Adrenal gland (tissue), 9 donors: ENCODE measurements at regions not wholly inside any gene's neighbourhood (a gene's known extent, or its start where the extent isn't known, plus 50 kb on each side); places are given as distances from the start of the nearest gene placed in this dataset.

Source experiments
- DNase-seq, 7 donors: peaks; one replicate each; pipeline ENCODE4 v3.0.0-alpha.2; 2019 to 2020
- H3K27ac ChIP-seq, 5 donors: fragments of 200-600 bp; sonication (generic) in 4 of 5; 1 replicate in 3 of 5; 2 replicates in 2 of 5; pipeline versions ENCODE4 v1.5.1 to v1.8.0; 2016 to 2020; ENCODE audit warnings: mild to moderate bottlenecking in 1 of 5
- H3K27me3 ChIP-seq: fragments of 200-600 bp; 2 replicates; pipeline ENCODE4 v1.8.0; 2021
- H3K36me3 ChIP-seq, 2 donors: fragments of 200-600 bp; replicated peaks in 1 of 2; 1 replicate in 1 of 2; 2 replicates in 1 of 2; pipeline versions ENCODE4 v1.5.1 to v1.8.0; 2018 to 2022
- H3K4me1 ChIP-seq, 2 donors: fragments of 200-600 bp; replicated peaks in 1 of 2; 1 replicate in 1 of 2; 2 replicates in 1 of 2; pipeline versions ENCODE4 v1.5.1 to v1.8.0; 2018 to 2021
- H3K4me3 ChIP-seq, 4 donors: fragments of 200-600 bp; sonication (generic) in 3 of 4; one replicate each; pipeline ENCODE4 v1.5.1; 2016 to 2018
- H3K9me3 ChIP-seq, 3 donors: fragments of 200-600 bp; sonication (generic) in 1 of 3; replicated peaks in 1 of 3; 1 replicate in 2 of 3; 2 replicates in 1 of 3; pipeline versions ENCODE4 v1.5.1 to v1.8.0; 2016 to 2021
- CTCF ChIP-seq, 6 experiments: fragments of 450-650 bp in 4 of 6; fragments of 200-600 bp in 2 of 6; sonication (generic) in 1 of 6; IDR thresholded peaks; 1 replicate in 5 of 6; 2 replicates in 1 of 6; pipeline versions ENCODE4 v1.5.1 to v1.8.0; 2016 to 2021; ENCODE audit warnings: antibody characterized with exemption in 6 of 6, mild to moderate bottlenecking in 2 of 6, moderate library complexity in 1 of 6
- POLR2A ChIP-seq, 2 donors: fragments of 450-650 bp; IDR thresholded peaks; one replicate each; pipeline ENCODE4 v1.6.1; 2017; ENCODE audit warnings: antibody characterized with exemption in 2 of 2, mild to moderate bottlenecking in 2 of 2, moderate library complexity in 1 of 2
- WGBS, 4 donors: extraction: QIAGEN DNeasy Blood & Tissue Kit in 2 of 4; methylation state at CpG; one replicate each; pipeline versions ENCODE4 v1.1.5 to v1.1.7; 2013 to 2017; 5-methylcytosine and 5-hydroxymethylcytosine counted together
- intact Hi-C, 2 donors: fragments of 100-400 bp; cut with DNase I; formaldehyde crosslinking; loops; one replicate each; pipeline versions ENCODE4 v1.14.1 to v1.15.0; 2022 to 2023
- donor health status: healthy with polysubstance abuse.
- donor health status: Bipolar disorder and iron deficiency.
- donor health status: DM: yes; HTN: yes; CAD: no.
- donor health status: DM: no; HTN: no; CAD: no.
- donor health status: DM: no; HTN: no; CAD: no.

- no peaks in the 10 kb centered on the region for H3K27me3 ChIP-seq
Measured at GRCh38 chr6:91330896-91331295, 744.0 kb upstream of the MAP3K7 start.

GRCh38 chr6:91328241-91328640 lies 741.4 kb upstream of the MAP3K7 start:
- 89 to 94% (median 92%) methylated on average over 3 of the region's 3 CpGs for WGBS, 4 donors
- no peaks in the 10 kb centered on the region for H3K9me3 ChIP-seq
- no peak for TF ChIP-seq POLR2A (IDR thresholded peaks at IDR 0.05)
- no peak for TF ChIP-seq CTCF (IDR thresholded peaks at IDR 0.05)
- no peak for DNase-seq
- no peaks in the 10 kb centered on the region for H3K27me3 ChIP-seq
- H3K27ac ChIP-seq: no peak overlapping the region
- no peaks in the 10 kb centered on the region for H3K4me1 ChIP-seq
- intact Hi-C loops: no loop called here
- no peaks in the 10 kb centered on the region for H3K36me3 ChIP-seq
- no peak overlapping the region for H3K4me3 ChIP-seq

More at GRCh38 chr6:91330896-91331295, 744.0 kb upstream of the MAP3K7 start:
- TF ChIP-seq CTCF (IDR thresholded peaks at IDR 0.05): no peak
- no peak for TF ChIP-seq POLR2A (IDR thresholded peaks at IDR 0.05)
- Histone ChIP-seq H3K4me1 (no peaks in the 10 kb centered on the region), H3K9me3 (no peaks in the 10 kb centered on the region), H3K36me3 (no peaks in the 10 kb centered on the region), H3K4me3 (no peak overlapping the region), H3K27ac (no peak overlapping the region)
- intact Hi-C loops: no loop called here
- 70 to 90% (median 78%) methylated on average over 1 of the region's 1 CpG for WGBS, 4 donors
- DNase-seq: no peak

GRCh38 chr6:91324711-91325110 lies 737.8 kb upstream of the MAP3K7 start:
- no peak overlapping the region for H3K4me3 ChIP-seq
- whole genome bisulfite sequencing, 4 donors: 67 to 88% (median 76%) methylated on average over 2 of the region's 2 CpGs

GRCh38 chr6:91317984-91318383 lies 731.1 kb upstream of the MAP3K7 start:
- intact Hi-C loops: no loop called here
- H3K27ac ChIP-seq: no peak overlapping the region
- no peaks in the 10 kb centered on the region for H3K27me3 ChIP-seq
- DNase-seq: no peak
- no peaks in the 10 kb centered on the region for H3K36me3 ChIP-seq
- no peaks in the 10 kb centered on the region for H3K9me3 ChIP-seq
- no peak overlapping the region for H3K4me3 ChIP-seq
- no peaks in the 10 kb centered on the region for H3K4me1 ChIP-seq
- TF ChIP-seq CTCF (IDR thresholded peaks at IDR 0.05): no peak
- no peak for TF ChIP-seq POLR2A (IDR thresholded peaks at IDR 0.05)

More at GRCh38 chr6:91324711-91325110, 737.8 kb upstream of the MAP3K7 start:
- intact Hi-C loops: no loop called here
- TF ChIP-seq CTCF (IDR thresholded peaks at IDR 0.05): no peak
- no peak for TF ChIP-seq POLR2A (IDR thresholded peaks at IDR 0.05)
- no peak overlapping the region for H3K27ac ChIP-seq
- H3K4me1 ChIP-seq: no peaks in the 10 kb centered on the region
- DNase-seq: no peak
- H3K27me3 ChIP-seq: no peaks in the 10 kb centered on the region
- no peaks in the 10 kb centered on the region for H3K9me3 ChIP-seq
- no peaks in the 10 kb centered on the region for H3K36me3 ChIP-seq
